GM12874 (cell line): ENCODE measurements at regions not wholly inside any gene's neighbourhood (a gene's known extent, or its start where the extent isn't known, plus 50 kb on each side); places are given as distances from the start of the nearest gene placed in this dataset.

Experiments
- TF ChIP-seq, protein P1 (sequence below): IDR thresholded peaks from 2 replicates; pipeline ENCODE4 v1.5.1; 2011; ENCODE audit warnings: low read depth, mild to moderate bottlenecking, control low read depth, low read length, moderate library complexity; ENCODE audit not compliant: insufficient read depth

DNA sequence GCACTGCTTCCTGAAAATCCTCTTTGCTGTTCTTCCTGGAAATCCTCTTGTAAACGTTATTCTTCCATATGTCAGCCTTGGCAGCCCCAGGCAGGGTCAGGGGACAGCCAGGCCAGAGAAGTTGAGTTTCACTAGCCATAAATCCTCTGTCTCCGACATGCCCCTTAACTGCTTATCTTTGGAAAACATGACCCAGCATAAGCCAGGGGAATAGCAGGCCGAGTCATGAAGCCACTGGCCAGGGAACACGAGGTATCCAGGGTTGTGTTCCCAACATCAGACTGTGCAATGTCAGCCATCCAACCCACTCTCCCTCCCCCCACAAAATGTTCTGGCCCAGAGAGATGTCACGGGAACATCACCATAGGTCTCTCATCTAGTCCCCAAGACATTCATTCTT lies 453.9 kb downstream of the MED13L start:
- TF ChIP-seq, protein P1, sequence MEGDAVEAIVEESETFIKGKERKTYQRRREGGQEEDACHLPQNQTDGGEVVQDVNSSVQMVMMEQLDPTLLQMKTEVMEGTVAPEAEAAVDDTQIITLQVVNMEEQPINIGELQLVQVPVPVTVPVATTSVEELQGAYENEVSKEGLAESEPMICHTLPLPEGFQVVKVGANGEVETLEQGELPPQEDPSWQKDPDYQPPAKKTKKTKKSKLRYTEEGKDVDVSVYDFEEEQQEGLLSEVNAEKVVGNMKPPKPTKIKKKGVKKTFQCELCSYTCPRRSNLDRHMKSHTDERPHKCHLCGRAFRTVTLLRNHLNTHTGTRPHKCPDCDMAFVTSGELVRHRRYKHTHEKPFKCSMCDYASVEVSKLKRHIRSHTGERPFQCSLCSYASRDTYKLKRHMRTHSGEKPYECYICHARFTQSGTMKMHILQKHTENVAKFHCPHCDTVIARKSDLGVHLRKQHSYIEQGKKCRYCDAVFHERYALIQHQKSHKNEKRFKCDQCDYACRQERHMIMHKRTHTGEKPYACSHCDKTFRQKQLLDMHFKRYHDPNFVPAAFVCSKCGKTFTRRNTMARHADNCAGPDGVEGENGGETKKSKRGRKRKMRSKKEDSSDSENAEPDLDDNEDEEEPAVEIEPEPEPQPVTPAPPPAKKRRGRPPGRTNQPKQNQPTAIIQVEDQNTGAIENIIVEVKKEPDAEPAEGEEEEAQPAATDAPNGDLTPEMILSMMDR, result no peak

DNA sequence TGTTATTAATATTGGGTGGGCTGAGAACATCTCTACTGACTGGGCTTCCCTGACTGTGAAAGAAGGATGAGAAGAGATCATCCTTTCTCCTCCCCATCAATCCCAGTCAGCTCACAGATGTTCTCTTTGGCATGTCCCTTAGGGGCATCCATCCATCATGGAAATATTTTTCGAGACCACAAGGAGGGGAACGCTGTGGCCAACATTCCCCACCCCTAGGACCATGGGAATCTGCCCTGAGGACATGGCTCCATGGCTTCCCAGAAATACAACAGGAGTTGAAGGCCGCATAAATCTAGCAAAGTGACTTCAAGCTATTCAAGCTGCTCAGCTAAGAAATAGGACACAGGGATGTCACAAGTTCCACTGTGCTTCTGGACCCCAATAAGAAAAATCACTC lies 456.8 kb downstream of the MED13L start:
- TF ChIP-seq, protein P1, result no peak

DNA sequence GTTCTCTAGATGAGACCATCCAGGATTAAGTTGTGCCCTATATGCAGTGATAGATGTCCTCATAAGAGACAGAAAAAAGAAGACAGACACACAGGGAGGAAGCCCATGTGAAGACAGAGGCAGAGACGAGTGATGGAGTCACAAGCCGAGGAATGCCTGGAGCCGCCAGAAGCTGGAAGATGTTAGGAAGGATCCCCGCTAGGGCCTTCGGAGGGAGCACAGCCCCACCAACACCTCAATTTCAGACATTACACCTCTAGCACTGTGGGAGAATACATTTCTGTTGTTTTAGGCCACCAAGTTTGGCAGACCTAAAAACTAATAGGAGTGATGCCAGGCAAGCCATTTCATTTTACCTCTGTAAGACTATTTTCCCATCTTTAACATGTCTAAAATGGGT lies 458.5 kb downstream of the MED13L start:
- TF ChIP-seq, protein P1, result no peak

DNA sequence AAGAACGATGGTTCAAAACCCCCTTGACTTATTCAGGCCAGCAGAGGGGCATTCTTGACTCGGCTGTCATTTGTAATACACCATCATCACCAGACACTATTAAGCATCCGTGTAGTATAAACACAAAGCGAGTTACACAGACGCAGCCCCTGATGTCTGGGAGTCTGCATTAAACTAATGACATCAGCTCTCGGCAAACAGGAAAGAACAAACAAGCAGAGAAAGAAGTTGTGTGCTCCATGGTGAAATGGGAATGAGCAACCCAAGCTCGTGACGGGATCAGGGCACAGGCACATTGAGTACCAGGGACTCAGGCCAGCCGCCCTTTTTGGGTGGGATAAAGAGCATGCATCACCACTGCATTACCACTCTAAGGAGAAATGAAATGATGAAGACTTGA lies 460.1 kb downstream of the MED13L start:
- TF ChIP-seq, protein P1, result no peak

DNA sequence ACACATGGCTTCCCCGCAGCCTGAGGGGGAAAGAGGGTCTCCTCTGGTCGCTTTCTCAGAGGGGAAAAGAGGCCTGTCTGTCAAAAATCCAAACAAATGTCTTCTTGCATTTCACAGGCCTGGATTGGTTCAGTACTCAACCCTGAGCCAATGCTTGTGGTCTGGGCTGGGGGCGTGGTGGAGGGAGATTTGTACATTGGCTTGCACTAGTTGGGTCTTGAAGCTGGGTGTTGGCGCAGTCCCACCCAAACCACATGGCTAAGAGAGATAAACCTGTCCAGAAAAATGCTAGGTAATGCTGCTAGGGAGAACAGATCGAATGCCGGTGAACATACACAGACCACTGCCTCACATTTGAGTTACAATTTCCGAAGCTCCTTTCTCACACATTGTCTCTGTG lies 461.6 kb downstream of the MED13L start:
- TF ChIP-seq, protein P1, result no peak

DNA sequence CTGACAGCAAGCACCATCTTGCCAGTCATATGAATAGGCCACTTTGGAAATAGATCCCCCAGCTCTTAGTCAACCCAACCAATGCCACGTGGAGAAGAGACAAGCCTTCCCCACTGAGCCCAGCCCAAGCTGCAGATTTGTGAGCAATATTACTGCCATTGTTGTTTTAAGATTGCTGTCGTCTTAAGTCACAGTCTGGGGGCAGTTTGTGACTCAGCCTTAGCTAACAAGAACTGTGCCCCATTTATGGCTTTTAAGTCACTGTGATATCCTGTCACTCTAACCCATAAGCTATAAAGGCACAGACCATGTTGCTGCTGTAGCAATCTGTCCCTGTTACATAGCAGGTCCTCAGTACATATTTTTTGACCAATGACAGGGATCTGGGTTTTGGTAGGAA lies 464.2 kb downstream of the MED13L start:
- TF ChIP-seq, protein P1, result no peak

DNA sequence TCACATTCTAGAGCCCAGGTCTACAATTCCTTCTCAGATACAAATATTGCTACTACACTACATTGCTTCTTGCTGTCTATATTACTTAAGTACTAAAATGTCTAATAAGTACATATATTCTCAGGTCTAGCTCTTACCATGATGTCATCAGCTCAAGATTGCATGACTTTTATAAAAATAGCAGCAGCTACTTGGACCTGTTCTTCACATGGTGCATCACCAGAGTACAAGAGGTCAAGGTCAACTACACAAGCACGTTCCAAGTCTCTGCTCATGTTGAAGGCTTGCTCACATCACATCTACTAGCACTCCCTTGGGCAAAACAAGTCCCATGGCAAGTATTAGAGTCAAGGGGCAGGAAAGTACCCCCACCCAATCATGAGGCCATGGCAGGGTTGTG lies 465.6 kb downstream of the MED13L start:
- TF ChIP-seq, protein P1, result no peak

DNA sequence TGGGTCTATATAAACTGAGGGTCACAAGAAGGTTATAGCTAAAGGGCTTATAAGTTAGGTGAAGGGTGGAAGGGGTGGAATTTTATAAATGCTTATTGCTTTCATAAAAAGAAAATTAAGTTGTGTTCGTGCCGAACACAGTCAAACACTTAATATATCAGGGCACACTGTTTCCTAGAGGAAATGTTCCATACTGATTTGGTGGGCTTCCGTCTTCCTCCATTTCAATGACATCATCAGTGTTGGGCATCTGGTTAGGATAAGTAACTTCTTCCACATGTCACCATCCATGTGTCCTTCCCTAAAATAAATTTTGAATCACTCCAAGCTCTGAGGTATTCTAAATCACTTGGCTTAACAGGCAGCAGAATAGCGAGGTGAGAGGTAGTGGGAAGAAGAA lies 466.4 kb downstream of the MED13L start:
- TF ChIP-seq, protein P1, result no peak
